Transverse colon (tissue), 4 donors: ENCODE measurements at regions not wholly inside any gene's neighbourhood (a gene's known extent, or its start where the extent isn't known, plus 50 kb on each side); places are given as distances from the start of the nearest gene placed in this dataset.

ENCODE experiments used
- CTCF ChIP-seq, 5 experiments: fragments of 200-600 bp in 3 of 5; fragments of 450-650 bp in 2 of 5; sonication (generic) in 3 of 5; IDR thresholded peaks; 1 replicate in 2 of 5; 2 replicates in 3 of 5; pipeline ENCODE4 v1.5.1; 2016 to 2017; ENCODE audit warnings: antibody characterized with exemption in 5 of 5, inconsistent platforms in 3 of 5, mild to moderate bottlenecking in 2 of 5, moderate library complexity in 1 of 5
- EP300 ChIP-seq: sonication (generic); formaldehyde crosslinking; IDR thresholded peaks from one replicate; pipeline ENCODE4 v1.6.1; 2017; ENCODE audit warnings: antibody characterized with exemption, low read depth
- POLR2A ChIP-seq: fragments of 450-650 bp; IDR thresholded peaks from one replicate; pipeline ENCODE4 v1.6.1; 2016; ENCODE audit warnings: antibody characterized with exemption, mild to moderate bottlenecking, moderate library complexity
- POLR2AphosphoS5 ChIP-seq, 3 donors: sonication (generic); formaldehyde crosslinking; IDR thresholded peaks; one replicate each; pipeline ENCODE4 v1.6.1; 2016; ENCODE audit warnings: antibody characterized with exemption in 3 of 3

GRCh38 chr2:45289997-45290709 is 280.9 kb upstream of the SIX2 start:
- no peak for TF ChIP-seq POLR2A
- no peak for TF ChIP-seq CTCF (IDR thresholded peaks at IDR 0.05)
- TF ChIP-seq POLR2AphosphoS5 (IDR thresholded peaks at IDR 0.05): no peak
- no peak for TF ChIP-seq EP300
